ENCODE measurements at regions not wholly inside any gene's neighbourhood (a gene's known extent, or its start where the extent isn't known, plus 50 kb on each side); places are given as distances from the start of the nearest gene placed in this dataset.

GRCh38 chr18:11412811-11413210, 196.6 kb upstream of the SLC35G4 start:
- no peak for TF ChIP-seq ZFX (IDR thresholded peaks at IDR 0.05)
- TF ChIP-seq CTCF (conservative IDR thresholded peaks at IDR 0.05), result no peak
- no peak overlapping the region for H3K27ac ChIP-seq

DNA sequence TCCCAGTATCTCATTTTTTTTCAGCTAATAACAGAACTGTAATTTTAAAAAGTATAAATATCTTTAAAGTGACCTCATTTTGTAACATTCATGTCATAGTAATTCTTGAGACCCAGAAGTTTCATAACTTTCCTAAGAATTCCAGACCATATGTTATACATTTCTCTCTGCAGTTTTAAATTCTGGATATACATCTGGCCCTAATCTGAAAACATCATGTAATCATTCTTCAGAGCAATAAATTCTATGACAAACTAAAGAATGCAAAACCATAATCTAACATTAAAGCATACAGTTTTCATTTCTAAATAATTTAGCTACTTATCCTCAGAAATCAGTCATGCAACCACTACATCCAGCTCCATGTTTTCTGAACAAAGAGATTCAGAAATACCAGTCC, 198.3 kb upstream of the SLC35G4 start:
- H3K27ac ChIP-seq, result no peak overlapping the region
- TF ChIP-seq CTCF (conservative IDR thresholded peaks at IDR 0.05), result no peak
- no peak for TF ChIP-seq ZFX (IDR thresholded peaks at IDR 0.05)

DNA sequence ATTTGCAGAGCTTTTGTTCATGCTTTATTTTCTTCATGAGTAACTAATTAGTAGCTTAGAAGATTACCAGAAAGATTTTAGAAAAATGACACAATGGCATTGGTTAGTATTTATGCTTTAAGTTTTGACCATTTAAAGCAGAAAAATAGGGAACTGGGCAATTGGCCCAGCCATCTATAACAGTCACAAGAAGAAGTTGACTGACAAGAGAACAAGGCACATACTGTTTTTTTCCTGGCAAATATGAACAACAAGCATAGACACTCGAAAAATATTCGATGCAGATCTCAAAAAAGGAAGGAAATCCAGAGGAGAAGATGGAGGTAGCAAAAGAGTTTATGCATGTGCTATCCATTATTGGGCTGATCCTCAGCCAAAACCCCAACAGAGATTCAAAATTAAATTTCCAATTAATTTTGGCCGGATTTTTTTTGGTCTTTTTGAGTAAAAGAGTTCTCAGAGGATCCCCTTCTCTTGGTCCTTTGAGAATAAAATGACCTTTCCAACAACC, 200.8 kb upstream of the SLC35G4 start:
- TF ChIP-seq ZFX (IDR thresholded peaks at IDR 0.05), result no peak
- no peak for TF ChIP-seq CTCF (conservative IDR thresholded peaks at IDR 0.05)

DNA sequence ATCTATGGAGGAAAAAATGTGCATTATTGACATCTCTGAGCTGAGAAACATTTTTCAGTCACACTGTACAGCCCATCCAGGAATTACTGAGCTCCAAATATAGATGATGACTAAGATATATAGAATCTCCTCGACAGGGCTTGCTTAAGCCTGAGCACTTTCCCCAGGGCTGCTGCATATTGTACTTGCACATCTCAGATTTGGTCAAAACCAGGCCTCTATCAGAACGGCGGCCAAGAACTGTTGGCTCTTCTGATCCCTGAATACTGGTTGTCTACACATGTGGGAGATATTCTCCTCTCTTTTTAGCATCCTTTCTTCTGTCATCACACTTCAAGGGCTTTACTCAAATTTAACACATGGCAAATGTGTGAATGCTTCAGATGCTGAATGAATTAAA, 201.5 kb upstream of the SLC35G4 start:
- TF ChIP-seq ZFX (IDR thresholded peaks at IDR 0.05), result no peak
- H3K27ac ChIP-seq, result no peak overlapping the region

More for the DNA sequence above, 200.8 kb upstream of the SLC35G4 start:
- H3K27ac ChIP-seq, result no peak overlapping the region

- TF ChIP-seq CTCF (conservative IDR thresholded peaks at IDR 0.05) (no peak), ZFX (IDR thresholded peaks at IDR 0.05) (no peak)
- no peak overlapping the region for H3K27ac ChIP-seq
These were observed 203.6 kb upstream of the SLC35G4 start for GRCh38 chr18:11405804-11406203.

GRCh38 chr18:11400703-11401102, 208.7 kb upstream of the SLC35G4 start:
- TF ChIP-seq CTCF (conservative IDR thresholded peaks at IDR 0.05), result no peak
- TF ChIP-seq ZFX (IDR thresholded peaks at IDR 0.05), result no peak
- H3K27ac ChIP-seq, result no peak overlapping the region

DNA sequence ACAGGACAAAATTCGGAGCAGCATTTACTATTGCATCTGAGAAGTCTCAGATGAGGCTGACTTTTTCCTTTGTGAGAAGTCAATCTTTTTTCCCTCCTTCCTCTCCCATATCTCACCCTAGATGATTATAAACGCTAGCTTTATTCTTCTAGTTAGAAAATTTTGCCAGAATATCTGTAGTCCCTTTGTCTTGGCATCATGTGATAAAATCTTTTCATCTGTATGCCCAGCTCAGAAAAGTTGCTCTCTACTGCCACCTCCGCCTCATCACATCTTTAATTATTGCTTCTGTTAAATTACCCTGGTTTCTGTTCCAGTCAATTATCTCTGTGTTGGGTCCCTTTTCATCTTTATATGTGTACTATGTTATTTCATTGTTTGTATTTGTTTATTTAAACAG, 210.8 kb upstream of the SLC35G4 start:
- no peak overlapping the region for H3K27ac ChIP-seq
- TF ChIP-seq CTCF (conservative IDR thresholded peaks at IDR 0.05) (peak; percentile 60), ZFX (IDR thresholded peaks at IDR 0.05) (no peak)
